GM18873 (cell line): ENCODE measurements at regions not wholly inside any gene's neighbourhood (a gene's known extent, or its start where the extent isn't known, plus 50 kb on each side); places are given as distances from the start of the nearest gene placed in this dataset.
"Not testable (repeated sequence)": the region's sequence is repeated elsewhere in the genome, so short reads cannot be mapped to it uniquely, and the experiment has no call there.

ENCODE experiments used
- ATAC-seq: cut with Tn5 transposase; IDR thresholded peaks from one replicate; pipeline ENCODE4 v1.9.1; 2021; ENCODE audit warnings: mild to moderate bottlenecking, moderate library complexity, moderate number of reproducible peaks; ENCODE audit not compliant: unreplicated experiment, low FRiP score

DNA sequence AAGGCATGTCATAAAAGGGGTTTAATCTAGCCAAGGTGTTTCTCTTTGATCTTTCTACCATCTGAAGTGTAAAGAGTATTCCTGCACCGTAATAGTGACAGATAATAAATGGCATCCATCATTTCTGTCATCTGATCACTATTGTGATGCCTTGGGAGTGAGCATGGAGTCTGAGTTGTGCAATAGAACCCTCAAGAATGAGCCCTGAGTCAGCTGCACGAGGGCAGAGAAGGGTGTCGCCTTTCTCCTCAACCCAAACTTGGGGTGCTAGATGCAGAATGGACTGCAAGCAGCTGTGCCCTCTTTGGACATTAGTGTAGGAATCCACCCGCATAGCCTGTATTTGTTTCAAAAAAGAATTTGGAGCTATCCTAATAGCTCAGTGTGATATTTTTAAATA lies 115.2 kb downstream of the ZNF37A start:
- no peak for ATAC-seq

DNA sequence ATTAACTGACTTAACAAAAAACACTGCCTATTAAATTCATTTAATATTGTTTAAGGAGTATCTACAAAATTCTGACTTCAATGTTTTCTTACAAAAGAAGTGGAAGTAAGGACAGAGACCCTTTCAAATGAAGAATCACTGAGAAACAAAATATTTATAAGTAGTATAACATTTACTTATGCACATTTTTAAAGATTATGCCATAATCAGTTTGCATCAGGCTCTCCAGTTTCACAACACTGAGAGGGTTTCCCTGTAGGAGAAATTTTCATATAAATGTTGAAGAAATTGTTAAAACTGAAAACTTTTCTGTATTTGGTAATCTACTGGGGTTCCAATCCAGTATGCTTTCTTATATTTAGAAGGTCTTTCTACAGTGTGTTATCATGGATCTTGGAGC lies 115.6 kb downstream of the ZNF37A start:
- not testable (repeated sequence) for ATAC-seq

DNA sequence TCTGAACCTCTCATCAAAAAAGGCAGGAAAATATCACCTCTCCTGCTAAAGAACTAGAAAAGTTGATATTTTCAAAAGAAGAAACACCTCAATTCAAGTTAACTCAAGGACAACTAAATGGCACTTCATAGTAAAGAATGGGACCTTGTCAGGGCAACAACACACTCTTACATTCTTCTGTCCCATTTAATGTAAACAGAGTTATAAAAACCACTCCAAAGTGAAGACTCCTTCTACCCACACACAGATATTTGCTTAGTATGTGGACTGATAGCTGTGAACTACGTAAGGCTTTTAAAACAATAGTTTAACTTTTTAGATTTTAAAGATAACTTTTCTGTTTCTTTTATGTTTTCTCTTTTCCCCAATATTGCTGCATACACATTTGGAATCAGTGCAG lies 118.3 kb downstream of the ZNF37A start:
- ATAC-seq: no peak

DNA sequence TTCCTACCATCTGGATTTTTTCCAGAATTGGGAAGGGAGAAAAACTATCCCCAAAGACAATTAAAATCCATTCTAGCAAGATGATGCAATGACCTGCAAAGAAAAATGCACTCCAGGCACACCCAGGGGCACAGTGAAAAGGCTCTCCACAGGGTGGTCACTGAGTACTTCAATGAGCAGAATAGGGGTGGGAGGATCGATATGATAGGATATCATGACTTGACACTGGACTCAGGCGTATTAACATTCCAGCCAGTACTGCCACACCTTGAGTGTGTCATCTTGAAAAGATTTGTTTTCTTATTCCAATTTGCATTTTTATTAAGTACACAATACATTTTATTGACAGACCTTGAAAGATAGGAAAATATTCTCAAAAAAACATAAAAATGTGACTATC lies 132.2 kb downstream of the ZNF37A start:
- no peak for ATAC-seq

DNA sequence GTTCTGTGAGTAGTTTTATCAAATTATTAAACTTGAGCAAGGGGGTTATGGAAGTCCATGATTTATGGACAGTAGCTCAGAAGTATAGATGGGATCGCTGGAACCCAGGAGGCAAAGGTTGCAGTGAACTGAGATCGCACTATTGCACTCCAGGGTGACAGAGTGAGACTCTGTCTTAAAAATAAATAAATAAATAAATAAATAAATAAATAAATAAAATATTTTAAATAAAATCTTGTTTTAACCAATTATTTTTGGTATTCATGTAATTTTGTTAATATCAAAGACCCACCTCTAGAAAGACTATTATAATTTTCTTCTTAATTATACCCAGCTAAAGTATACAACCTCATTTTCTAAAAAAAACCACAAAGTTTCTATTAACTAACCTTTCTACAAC lies 134.3 kb downstream of the ZNF37A start:
- ATAC-seq: no peak

DNA sequence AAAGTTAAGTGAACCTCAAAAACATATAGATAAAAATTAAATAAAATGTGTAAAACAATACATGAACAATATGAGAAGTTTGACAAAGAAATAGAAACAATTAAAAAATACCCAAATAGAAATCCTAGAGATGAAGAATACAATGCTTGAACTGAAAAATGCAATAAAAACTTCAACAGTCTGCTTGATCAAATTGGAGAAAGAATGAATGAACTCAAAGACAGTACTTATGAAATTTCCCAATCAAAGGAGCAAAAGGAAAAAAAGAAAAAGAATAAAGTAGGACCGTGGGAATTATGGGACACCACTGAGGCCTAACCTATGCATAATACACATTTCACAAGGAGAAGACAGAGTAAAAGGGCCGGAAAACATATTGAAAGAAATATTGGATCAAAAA lies 144.3 kb downstream of the ZNF37A start:
- not testable (repeated sequence) for ATAC-seq

DNA sequence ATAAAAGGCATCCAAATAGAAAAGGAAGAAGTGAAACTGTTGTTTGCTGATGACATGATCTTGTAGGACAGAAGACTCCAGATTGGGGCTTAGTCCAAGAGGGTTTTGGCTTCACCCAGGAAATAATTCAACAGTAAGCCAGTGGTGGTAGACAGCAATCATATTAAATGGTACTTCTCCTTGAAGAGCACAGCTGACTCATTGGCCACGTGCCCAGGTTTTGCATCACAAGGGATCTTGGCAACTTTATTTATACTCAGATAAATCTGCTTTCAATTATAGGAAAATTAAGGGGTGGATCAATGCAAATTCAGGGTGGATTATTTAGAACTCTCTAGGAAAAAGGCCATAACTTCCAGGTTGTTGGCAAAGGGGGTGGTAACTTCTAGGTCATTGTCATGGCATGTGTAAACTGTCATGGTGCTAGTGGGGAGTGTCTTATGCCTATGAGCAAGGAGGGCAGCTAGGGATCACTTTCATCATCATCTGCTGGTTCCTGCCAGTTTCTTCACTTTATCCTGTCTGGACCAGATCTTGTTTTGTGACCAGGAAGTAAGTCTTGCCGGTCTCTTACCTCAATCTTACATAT lies 148.0 kb downstream of the ZNF37A start:
- ATAC-seq: not testable (repeated sequence)

DNA sequence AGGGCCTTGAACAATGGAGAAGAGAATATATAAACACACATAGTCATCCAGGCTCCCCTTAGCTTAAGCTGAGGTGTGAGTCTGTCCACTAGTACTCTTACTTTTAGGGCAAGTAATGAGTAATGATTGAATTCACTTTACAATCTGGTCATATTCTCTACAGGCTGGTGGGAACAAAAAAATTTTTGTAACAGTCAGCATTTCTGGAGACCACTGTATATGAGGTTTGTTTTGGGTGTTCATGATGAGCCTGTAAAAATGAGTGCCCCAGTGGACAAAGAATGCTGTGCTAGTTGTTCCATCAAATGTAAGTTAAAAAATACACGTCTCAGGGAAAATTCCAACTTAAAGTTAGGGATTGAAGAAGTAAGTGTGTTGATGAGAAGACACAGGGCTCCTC lies 154.0 kb downstream of the ZNF37A start:
- ATAC-seq: not testable (repeated sequence)

DNA sequence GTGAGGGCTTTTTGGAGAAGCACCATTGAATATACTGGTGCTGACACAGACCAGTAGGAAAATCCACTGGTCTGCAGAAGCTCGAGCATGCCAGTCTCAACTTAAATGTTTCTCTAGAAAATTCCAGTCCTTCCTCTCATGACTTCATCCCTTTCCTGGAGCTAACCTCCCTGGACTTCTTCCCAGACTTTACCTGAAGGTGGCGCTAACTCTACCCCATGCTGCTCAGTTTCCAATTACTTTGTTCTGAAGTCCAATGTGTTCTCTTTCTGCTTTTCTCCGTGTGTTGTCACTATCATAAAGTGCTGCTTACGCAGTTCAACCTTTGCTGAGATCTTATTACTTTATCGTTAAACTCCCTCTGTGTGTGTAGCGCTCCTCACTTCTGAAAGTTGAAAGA lies 158.4 kb downstream of the ZNF37A start:
- ATAC-seq: not testable (repeated sequence)

DNA sequence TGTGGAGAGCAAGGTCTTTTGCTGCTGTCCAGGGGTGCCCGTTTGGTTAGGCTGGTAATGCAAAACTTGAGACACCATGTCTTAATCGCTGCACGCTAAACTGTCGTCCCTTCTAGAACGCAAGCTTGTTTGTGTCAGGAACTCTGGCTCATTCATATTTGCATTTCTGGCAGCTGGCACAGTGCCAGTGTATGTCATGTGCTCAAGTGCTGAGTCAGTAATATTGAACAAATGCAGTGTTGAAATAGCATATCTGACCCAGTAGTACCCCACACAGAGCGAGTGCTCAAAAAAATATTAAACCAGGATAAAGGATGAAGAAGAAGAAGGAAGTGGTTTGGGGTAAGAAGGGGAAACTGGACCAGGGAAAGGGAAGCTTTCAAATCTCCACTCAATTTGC lies 173.4 kb downstream of the ZNF37A start:
- not testable (repeated sequence) for ATAC-seq

DNA sequence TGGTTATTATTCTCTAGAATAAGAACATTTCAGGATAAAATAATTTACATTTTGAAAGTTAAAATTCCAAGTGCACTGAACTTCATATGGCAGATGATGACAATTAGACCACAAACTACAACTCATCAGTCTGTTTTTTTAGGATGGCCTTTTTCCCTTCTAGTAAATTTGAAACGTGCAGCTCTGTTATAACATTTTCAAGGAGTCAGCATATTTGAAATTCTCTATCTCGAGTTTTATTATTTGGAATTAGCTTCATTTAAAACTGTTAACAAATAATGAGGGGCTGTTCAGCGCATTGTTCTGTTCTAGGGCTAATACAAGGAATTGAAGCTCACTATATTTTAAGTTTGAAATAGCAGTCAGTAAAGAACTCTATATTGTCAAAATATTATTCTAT lies 176.9 kb downstream of the ZNF37A start:
- not testable (repeated sequence) for ATAC-seq

DNA sequence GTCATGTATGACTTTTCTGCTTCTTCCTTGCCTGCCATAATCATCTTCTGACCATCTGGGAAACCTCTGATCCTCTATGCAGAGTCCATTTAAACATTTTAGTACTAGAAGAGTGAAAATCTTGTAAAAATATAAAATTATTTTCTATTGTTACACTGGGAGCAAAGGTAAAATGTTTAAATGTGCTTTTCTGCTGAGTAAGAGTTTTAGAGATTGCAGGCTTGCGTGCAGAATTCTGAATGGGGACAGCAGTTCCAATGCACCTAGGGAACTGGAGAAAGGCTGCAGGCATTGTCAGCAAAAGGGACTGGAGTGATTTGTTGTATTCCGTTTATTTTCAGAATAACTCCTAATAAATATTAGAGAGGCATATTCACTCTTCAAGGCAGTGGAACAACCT lies 180.7 kb downstream of the ZNF37A start:
- ATAC-seq: not testable (repeated sequence)

DNA sequence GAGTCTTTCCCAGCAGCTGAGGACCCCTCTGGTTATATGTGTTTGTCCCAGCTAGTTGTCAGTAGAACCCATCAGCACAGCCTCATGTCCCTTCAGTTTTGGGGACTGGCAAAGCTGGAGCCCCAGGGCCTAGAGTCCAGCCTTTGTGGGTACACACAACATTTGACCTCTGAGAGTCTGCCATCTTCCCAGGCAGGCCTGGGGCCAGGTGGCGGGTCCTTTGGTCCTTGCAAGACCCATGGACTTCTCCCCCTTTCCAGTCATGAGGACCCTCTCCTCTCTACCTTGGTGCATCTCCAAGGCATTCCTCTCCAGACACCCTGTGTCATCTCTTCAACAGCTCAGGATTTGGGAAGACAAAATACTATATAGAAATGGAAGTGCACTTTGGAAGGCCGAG lies 198.4 kb downstream of the ZNF37A start:
- ATAC-seq: not testable (repeated sequence)

DNA sequence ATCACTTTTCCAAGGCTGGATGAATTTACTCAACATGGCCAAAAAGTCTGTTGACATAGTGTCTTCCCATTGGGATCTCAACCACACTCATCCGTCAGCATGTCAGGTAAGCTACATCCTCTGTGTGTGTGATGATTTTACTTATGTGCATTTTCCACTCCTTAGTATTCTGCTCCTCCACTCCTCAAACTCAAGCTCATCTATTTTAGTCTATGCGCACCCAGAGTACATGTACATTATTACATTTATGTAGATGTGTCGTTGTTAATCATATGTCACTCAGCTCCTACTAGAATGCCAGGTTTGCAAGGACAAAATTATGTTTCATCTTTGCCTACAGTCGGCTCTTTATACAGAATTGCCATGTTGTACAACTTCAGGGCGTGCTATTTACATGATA lies 216.0 kb downstream of the ZNF37A start:
- not testable (repeated sequence) for ATAC-seq

DNA sequence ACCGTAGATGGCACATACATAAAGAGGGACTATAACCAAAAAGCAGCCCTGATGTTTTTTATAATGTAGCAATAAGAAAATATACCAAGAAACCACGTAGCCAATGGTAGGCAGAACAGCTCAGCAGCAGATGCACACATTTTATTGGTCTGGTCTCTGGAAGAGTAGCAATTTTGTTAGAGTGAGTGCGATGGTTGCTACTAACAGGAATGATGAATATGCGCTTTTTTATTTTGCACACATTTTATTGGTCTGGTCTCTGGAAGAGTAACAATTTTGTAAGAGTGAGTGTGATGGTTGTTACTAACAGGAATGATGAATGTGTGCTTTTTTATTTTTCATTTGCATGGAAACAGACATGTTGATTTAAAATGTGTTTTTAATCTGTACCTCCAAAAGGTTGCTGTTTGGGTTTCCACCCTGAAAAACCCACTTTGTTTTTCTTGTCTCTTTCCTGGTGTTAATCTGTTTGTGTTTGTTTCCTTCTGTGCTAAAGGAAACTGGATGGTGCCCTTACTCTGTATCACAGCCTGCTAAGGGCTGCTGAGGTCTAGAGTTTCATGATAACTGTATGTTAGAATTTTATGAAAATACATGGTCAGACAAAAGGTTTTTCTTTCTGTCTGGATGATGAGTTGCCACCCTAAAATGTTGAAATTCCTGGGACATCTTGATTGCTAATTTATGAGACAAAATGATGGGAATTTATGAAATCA lies 221.1 kb downstream of the ZNF37A start:
- ATAC-seq: not testable (repeated sequence)

DNA sequence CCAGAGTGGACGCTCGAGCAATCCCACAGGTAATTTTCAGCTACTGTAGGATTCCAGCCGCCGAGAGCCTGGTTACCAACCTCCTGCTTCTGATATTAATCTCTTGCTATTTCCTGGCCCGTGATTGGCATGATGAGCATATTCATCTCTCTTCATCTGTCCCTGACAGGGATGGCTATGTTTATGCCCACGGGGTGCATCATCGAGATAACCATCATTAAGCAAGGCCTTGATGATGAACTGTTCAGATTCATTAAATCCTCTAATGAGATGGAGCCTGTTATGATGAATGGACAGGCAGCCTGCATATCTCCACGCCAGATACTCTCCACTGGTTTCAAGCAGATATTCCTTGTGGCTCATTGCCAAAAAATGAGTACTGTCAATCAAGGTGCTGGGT lies 227.3 kb downstream of the ZNF37A start:
- ATAC-seq: not testable (repeated sequence)

DNA sequence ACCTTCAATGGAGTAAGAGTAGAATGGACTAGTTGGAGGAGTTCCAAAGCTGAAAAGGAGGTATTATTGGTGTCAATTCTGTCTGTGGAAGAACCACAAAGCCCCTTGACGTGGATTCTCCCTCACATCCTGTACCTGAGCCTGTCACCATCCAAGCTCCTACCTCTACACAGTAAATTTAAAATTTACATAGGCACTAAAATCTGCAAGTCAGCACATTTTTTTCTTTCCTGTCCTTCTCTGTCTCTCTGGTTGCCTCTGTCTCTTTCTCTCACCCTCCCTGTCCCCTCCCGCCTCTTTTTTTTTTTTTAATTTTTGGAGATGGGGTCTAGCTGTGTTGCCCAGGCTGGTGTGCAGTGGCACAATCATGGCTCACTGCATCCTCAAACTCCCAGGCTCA lies 236.2 kb downstream of the ZNF37A start:
- not testable (repeated sequence) for ATAC-seq

DNA sequence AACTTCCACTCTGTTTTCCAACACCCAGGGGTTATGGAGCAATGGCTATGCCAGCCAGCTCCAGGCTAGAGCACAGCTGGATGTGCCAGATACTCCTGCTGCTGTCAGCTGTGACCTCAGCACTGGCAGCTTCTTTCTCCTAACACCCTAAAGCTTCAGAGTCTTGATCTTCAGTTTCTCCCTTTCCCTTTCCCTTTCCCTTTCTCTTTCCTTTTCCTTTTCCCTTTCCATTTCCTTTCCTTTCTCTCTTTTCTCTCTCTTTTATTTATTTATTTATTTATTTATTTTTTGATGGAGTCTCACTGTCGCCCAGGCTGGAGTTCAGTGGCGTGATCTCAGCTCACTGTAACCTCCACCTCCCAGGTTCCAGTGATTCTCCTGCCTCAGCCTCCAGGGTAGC lies 237.0 kb downstream of the ZNF37A start:
- not testable (repeated sequence) for ATAC-seq

DNA sequence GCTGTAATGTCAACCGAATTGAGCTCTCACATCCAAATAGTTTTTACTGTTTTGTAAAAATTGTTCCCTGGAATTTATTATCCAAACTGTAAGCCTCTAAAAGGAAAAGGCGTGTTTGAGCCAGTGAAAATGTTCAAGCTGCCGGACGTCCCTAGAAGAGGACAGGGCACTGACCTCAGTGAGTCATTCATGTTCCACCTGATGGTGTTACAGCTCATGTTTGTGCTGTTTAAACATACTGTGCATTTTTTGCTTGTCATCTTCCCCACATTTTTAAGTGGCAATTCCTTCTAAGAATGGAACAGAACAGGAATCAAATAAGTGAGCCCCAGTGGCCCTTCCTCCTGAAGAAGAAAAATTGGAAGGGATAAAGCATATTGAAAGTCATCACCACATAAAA lies 239.6 kb downstream of the ZNF37A start:
- ATAC-seq: not testable (repeated sequence)

DNA sequence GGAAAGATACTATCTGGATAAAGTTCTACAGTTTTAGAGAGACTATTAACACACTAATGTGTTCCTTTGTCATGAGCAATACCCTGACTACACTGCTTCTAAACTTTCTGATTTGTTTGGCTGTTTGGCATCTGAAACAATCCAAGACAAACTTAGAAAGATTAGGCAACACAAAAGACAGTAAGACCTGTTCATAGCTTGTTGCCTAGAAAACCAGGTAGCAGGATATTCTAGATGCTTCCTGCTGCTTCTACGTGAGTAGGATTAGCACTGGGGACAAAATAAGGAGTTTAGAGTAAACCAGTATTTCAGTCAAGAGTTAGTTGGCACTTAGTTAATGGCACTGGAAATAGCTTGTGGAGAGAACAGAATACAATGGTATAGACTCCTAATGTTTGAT lies 256.5 kb downstream of the ZNF37A start:
- ATAC-seq: not testable (repeated sequence)

DNA sequence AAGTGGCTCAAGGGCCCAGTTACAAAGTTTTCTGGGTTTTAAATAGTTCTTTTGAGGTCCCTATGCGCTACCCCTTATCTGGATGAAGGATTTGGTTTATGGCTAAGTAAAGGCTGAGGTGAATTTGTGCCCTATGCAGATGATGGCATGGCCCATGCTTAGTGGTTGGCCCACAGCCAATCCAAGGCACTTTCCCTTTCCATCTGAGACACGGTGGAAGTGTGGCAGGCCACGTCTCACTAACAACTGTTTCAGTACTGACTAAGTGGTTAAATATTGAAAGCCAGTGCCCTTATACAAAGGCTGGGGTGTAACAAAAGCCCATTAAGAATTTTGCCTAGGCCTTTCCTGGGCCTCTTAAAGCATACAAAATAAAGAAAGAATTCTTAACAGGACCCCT lies 260.3 kb downstream of the ZNF37A start:
- not testable (repeated sequence) for ATAC-seq

DNA sequence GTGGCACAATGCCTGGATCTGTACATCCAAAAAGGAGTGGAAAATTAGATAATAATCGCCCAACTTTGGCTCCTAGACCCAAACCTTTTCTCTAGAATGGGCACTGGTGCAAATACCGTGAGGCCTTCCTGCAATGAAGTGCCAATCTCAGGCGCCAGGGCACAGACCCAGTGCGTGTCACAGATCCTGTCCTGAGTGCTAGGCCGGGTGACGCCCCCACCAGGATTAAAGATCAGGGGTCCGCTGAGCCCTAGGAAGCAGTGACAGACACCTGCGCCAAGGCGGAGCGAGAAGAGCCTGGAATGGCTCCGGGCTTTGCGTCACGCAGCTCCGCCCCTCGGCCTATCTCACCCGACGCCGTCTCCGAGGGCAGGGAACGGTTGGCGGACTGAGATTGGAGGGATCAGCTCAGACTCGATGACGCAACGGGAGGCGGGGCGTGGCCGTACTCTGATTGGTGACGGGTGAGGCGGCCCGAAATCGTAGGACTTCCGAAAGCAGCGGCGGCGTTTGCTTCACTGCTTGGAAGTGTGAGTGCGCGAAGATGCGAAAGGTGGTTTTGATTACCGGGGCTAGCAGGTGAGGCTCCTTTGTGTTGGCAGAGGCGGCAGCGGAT lies 261.9 kb downstream of the ZNF37A start:
- peak; percentile 99 for ATAC-seq
